NCI-H1048 (cell line): ENCODE measurements at regions not wholly inside any gene's neighbourhood (a gene's known extent, or its start where the extent isn't known, plus 50 kb on each side); places are given as distances from the start of the nearest gene placed in this dataset.
"Not testable (repeated sequence)": the region's sequence is repeated elsewhere in the genome, so short reads cannot be mapped to it uniquely, and the experiment has no call there.

Source experiments
- DNase-seq: peaks from one replicate; lab custom pipeline; 2025; lab: John Stamatoyannopoulos, UW

- no peak for DNase-seq
Measured at GRCh38 chr21:27885296-27885711, 918.4 kb upstream of the ADAMTS5 start.

- DNase-seq: not testable (repeated sequence)
Measured at GRCh38 chr21:27881331-27881730, 914.4 kb upstream of the ADAMTS5 start.

- not testable (repeated sequence) for DNase-seq
Measured at GRCh38 chr21:27872411-27872810, 905.5 kb upstream of the ADAMTS5 start.

GRCh38 chr21:27870755-27871154, 903.9 kb upstream of the ADAMTS5 start:
- DNase-seq: not testable (repeated sequence)

GRCh38 chr21:27860314-27860955, 893.5 kb upstream of the ADAMTS5 start:
- not testable (repeated sequence) for DNase-seq

GRCh38 chr21:27858053-27858825, 891.4 kb upstream of the ADAMTS5 start:
- not testable (repeated sequence) for DNase-seq

GRCh38 chr21:27856988-27857387, 890.1 kb upstream of the ADAMTS5 start:
- not testable (repeated sequence) for DNase-seq

- DNase-seq: no peak
Measured at GRCh38 chr21:27841084-27841672, 874.3 kb upstream of the ADAMTS5 start.

- DNase-seq: no peak
Measured at GRCh38 chr21:27840262-27840661, 873.4 kb upstream of the ADAMTS5 start.

- no peak for DNase-seq
Measured at GRCh38 chr21:27839512-27840115, 872.7 kb upstream of the ADAMTS5 start.

GRCh38 chr21:27838573-27838972, 871.7 kb upstream of the ADAMTS5 start:
- no peak for DNase-seq

GRCh38 chr21:27837936-27838335, 871.0 kb upstream of the ADAMTS5 start:
- no peak for DNase-seq

- DNase-seq: no peak
Measured at GRCh38 chr21:27833298-27833697, 866.4 kb upstream of the ADAMTS5 start.

- no peak for DNase-seq
Measured at GRCh38 chr21:27831816-27832569, 865.1 kb upstream of the ADAMTS5 start.

- no peak for DNase-seq
Measured at GRCh38 chr21:27831177-27831576, 864.3 kb upstream of the ADAMTS5 start.

- DNase-seq: no peak
Measured at GRCh38 chr21:27827972-27828371, 861.1 kb upstream of the ADAMTS5 start.

GRCh38 chr21:27825035-27825434, 858.1 kb upstream of the ADAMTS5 start:
- DNase-seq: no peak

GRCh38 chr21:27823652-27824201, 856.8 kb upstream of the ADAMTS5 start:
- DNase-seq: no peak

- no peak for DNase-seq
Measured at GRCh38 chr21:27820342-27820741, 853.5 kb upstream of the ADAMTS5 start.

- DNase-seq: no peak
Measured at GRCh38 chr21:27819299-27819698, 852.4 kb upstream of the ADAMTS5 start.

- DNase-seq: no peak
Measured at GRCh38 chr21:27818847-27819246, 852.0 kb upstream of the ADAMTS5 start.
